ENCODE measurements at regions not wholly inside any gene's neighbourhood (a gene's known extent, or its start where the extent isn't known, plus 50 kb on each side); places are given as distances from the start of the nearest gene placed in this dataset.

DNA sequence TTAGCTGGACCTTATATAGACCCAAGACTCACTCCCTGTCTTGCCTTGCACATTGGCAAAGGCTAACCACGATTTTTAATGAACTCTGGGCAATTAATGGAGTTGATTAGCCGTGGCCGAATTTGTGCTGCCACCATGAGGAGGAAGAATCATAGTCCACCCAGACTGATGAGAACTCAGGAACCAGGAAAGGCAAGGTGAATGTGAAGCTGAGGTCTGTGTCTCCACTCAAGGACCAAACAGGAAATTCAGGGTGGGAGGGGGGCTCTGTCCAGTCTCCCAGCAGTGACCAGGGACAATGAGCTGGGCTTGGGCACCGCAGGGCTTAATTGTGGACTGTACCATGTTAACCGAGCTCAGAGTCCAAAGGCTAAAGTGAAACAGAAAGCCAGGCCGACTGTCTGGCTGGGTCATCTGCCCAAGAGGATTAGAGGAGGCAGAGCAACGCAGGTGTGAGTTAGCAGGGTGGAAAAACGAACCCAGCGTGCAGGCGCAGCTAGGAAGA lies 127.0 kb upstream of the JCAD start (continued):
- TF ChIP-seq, protein P1, sequence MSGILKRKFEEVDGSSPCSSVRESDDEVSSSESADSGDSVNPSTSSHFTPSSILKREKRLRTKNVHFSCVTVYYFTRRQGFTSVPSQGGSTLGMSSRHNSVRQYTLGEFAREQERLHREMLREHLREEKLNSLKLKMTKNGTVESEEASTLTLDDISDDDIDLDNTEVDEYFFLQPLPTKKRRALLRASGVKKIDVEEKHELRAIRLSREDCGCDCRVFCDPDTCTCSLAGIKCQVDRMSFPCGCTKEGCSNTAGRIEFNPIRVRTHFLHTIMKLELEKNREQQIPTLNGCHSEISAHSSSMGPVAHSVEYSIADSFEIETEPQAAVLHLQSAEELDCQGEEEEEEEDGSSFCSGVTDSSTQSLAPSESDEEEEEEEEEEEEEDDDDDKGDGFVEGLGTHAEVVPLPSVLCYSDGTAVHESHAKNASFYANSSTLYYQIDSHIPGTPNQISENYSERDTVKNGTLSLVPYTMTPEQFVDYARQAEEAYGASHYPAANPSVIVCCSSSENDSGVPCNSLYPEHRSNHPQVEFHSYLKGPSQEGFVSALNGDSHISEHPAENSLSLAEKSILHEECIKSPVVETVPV (CRISPR knock-in tag; IDR thresholded peaks at IDR 0.05) = no peak
- no peak for TF ChIP-seq ZFP30 (CRISPR knock-in tag; IDR thresholded peaks at IDR 0.05)
- no peak for TF ChIP-seq ZNF565 (CRISPR knock-in tag; conservative IDR thresholded peaks at IDR 0.05; ENCODE audit: low read depth)
- TF ChIP-seq, protein P2, sequence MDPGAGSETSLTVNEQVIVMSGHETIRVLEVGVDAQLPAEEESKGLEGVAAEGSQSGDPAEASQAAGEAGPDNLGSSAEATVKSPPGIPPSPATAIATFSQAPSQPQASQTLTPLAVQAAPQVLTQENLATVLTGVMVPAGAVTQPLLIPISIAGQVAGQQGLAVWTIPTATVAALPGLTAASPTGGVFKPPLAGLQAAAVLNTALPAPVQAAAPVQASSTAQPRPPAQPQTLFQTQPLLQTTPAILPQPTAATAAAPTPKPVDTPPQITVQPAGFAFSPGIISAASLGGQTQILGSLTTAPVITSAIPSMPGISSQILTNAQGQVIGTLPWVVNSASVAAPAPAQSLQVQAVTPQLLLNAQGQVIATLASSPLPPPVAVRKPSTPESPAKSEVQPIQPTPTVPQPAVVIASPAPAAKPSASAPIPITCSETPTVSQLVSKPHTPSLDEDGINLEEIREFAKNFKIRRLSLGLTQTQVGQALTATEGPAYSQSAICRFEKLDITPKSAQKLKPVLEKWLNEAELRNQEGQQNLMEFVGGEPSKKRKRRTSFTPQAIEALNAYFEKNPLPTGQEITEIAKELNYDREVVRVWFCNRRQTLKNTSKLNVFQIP (CRISPR knock-in tag; IDR thresholded peaks at IDR 0.05; ENCODE audit: borderline replicate concordance, low read depth) = no peak
- no peak for TF ChIP-seq OSR1 (CRISPR knock-in tag; IDR thresholded peaks at IDR 0.05)
- TF ChIP-seq PPARA (CRISPR knock-in tag; IDR thresholded peaks at IDR 0.05; ENCODE audit: borderline replicate concordance) = no peak
- no peak for TF ChIP-seq ZC3H10 (CRISPR knock-in tag; IDR thresholded peaks at IDR 0.05)
- no peak for TF ChIP-seq ZNF70 (CRISPR knock-in tag; IDR thresholded peaks at IDR 0.05)
- no peak for TF ChIP-seq TOX (CRISPR knock-in tag; IDR thresholded peaks at IDR 0.05; ENCODE audit: borderline replicate concordance)

DNA sequence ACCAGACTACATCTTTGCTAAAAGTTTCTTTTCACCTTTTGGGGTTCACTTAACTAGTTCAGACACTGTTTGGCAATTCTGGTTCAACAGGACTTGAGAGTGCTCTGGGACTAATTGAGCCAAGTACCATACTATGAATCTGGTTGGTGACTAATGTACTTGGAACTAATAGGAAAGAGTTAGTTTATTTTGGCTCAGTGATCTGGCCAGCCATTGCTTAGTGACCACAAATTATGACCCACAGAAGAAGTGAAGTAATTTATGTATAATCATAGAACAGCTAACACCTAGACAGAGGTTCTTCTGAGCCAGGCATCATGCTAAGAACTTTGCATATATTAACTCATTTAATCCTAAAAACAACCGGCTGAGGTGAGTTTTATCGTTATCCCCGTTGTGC lies 126.5 kb upstream of the JCAD start:
- ATAC-seq = peak; percentile 39
- no peak for TF ChIP-seq CSDC2 (CRISPR knock-in tag; IDR thresholded peaks at IDR 0.05)
- no peak; the same call in 1 of the 2 replicates for TF ChIP-seq ISL1 (CRISPR knock-in tag; IDR thresholded peaks at IDR 0.05)
- TF ChIP-seq ZFP30 (CRISPR knock-in tag; IDR thresholded peaks at IDR 0.05) = no peak
- no peak for TF ChIP-seq ESRRG (CRISPR knock-in tag; IDR thresholded peaks at IDR 0.05)
- no peak for TF ChIP-seq ZC3H10 (CRISPR knock-in tag; IDR thresholded peaks at IDR 0.05)
- TF ChIP-seq, protein P1 (CRISPR knock-in tag; IDR thresholded peaks at IDR 0.05) = no peak
- TF ChIP-seq, protein P3, sequence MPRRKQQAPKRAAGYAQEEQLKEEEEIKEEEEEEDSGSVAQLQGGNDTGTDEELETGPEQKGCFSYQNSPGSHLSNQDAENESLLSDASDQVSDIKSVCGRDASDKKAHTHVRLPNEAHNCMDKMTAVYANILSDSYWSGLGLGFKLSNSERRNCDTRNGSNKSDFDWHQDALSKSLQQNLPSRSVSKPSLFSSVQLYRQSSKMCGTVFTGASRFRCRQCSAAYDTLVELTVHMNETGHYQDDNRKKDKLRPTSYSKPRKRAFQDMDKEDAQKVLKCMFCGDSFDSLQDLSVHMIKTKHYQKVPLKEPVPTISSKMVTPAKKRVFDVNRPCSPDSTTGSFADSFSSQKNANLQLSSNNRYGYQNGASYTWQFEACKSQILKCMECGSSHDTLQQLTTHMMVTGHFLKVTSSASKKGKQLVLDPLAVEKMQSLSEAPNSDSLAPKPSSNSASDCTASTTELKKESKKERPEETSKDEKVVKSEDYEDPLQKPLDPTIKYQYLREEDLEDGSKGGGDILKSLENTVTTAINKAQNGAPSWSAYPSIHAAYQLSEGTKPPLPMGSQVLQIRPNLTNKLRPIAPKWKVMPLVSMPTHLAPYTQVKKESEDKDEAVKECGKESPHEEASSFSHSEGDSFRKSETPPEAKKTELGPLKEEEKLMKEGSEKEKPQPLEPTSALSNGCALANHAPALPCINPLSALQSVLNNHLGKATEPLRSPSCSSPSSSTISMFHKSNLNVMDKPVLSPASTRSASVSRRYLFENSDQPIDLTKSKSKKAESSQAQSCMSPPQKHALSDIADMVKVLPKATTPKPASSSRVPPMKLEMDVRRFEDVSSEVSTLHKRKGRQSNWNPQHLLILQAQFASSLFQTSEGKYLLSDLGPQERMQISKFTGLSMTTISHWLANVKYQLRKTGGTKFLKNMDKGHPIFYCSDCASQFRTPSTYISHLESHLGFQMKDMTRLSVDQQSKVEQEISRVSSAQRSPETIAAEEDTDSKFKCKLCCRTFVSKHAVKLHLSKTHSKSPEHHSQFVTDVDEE (CRISPR knock-in tag; IDR thresholded peaks at IDR 0.05) = no peak
- no peak for TF ChIP-seq GLIS3 (CRISPR knock-in tag; IDR thresholded peaks at IDR 0.05)
- TF ChIP-seq, protein P4, sequence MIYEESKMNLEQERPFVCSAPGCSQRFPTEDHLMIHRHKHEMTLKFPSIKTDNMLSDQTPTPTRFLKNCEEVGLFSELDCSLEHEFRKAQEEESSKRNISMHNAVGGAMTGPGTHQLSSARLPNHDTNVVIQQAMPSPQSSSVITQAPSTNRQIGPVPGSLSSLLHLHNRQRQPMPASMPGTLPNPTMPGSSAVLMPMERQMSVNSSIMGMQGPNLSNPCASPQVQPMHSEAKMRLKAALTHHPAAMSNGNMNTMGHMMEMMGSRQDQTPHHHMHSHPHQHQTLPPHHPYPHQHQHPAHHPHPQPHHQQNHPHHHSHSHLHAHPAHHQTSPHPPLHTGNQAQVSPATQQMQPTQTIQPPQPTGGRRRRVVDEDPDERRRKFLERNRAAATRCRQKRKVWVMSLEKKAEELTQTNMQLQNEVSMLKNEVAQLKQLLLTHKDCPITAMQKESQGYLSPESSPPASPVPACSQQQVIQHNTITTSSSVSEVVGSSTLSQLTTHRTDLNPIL (CRISPR knock-in tag; IDR thresholded peaks at IDR 0.05; ENCODE audit: low read depth) = no peak
- no peak for TF ChIP-seq PPARA (CRISPR knock-in tag; IDR thresholded peaks at IDR 0.05; ENCODE audit: borderline replicate concordance)
- TF ChIP-seq SNAI2 (CRISPR knock-in tag; IDR thresholded peaks at IDR 0.05) = no peak
- no peak for TF ChIP-seq TOX (CRISPR knock-in tag; IDR thresholded peaks at IDR 0.05; ENCODE audit: borderline replicate concordance)
- TF ChIP-seq RARB (CRISPR knock-in tag; IDR thresholded peaks at IDR 0.05) = no peak
- TF ChIP-seq PATZ1 (CRISPR knock-in tag; IDR thresholded peaks at IDR 0.05; ENCODE audit: borderline replicate concordance) = no peak
- no peak for TF ChIP-seq ZFP3 (CRISPR knock-in tag; IDR thresholded peaks at IDR 0.05)
- no peak for TF ChIP-seq ZNF565 (CRISPR knock-in tag; conservative IDR thresholded peaks at IDR 0.05; ENCODE audit: low read depth)
- TF ChIP-seq, protein P2 (CRISPR knock-in tag; IDR thresholded peaks at IDR 0.05; ENCODE audit: borderline replicate concordance, low read depth) = no peak
- TF ChIP-seq OSR1 (CRISPR knock-in tag; IDR thresholded peaks at IDR 0.05) = no peak
- TF ChIP-seq ARNTL (CRISPR knock-in tag; IDR thresholded peaks at IDR 0.05; ENCODE audit: borderline replicate concordance, low read depth) = no peak
- TF ChIP-seq ZNF70 (CRISPR knock-in tag; IDR thresholded peaks at IDR 0.05) = no peak

Measured in SK-N-SH treated with all-trans-retinoic acid at 6 μM for 48 hours (cell line).